AG09319 (cell line): ENCODE measurements at regions not wholly inside any gene's neighbourhood (a gene's known extent, or its start where the extent isn't known, plus 50 kb on each side); places are given as distances from the start of the nearest gene placed in this dataset.

ENCODE experiments used
- DNase-seq: peaks from one replicate; pipeline ENCODE4 v3.0.0-alpha.2; 2010; ENCODE audit warnings: low read depth; ENCODE audit errors: extremely low read depth
- CTCF ChIP-seq: IDR thresholded peaks from 2 replicates; pipeline ENCODE4 v1.5.1; 2011; ENCODE audit warnings: low read depth, mild to moderate bottlenecking, inconsistent platforms, low read length, moderate library complexity

GRCh38 chr14:42572032-42572431 is 965.4 kb downstream of the LRFN5 start:
- TF ChIP-seq CTCF: no peak
- no peak for DNase-seq

- no peak for TF ChIP-seq CTCF
- no peak for DNase-seq
These were observed 962.6 kb downstream of the LRFN5 start for GRCh38 chr14:42569227-42569626.

GRCh38 chr14:42565556-42565955 is 958.9 kb downstream of the LRFN5 start:
- DNase-seq: no peak
- TF ChIP-seq CTCF: no peak

- DNase-seq: no peak
- no peak for TF ChIP-seq CTCF
These were observed 956.6 kb downstream of the LRFN5 start for GRCh38 chr14:42563313-42563712.

- no peak for DNase-seq
- TF ChIP-seq CTCF: no peak
These were observed 949.9 kb downstream of the LRFN5 start for GRCh38 chr14:42556551-42556950.

GRCh38 chr14:42555365-42555764 is 948.7 kb downstream of the LRFN5 start:
- DNase-seq: no peak
- no peak for TF ChIP-seq CTCF

GRCh38 chr14:42554091-42554490 is 947.4 kb downstream of the LRFN5 start:
- TF ChIP-seq CTCF: no peak
- no peak for DNase-seq
